ENCODE measurements at regions not wholly inside any gene's neighbourhood (a gene's known extent, or its start where the extent isn't known, plus 50 kb on each side); places are given as distances from the start of the nearest gene placed in this dataset.

GRCh38 chr13:55571237-55571867, 1569.4 kb upstream of the PRR20A start:
- TF ChIP-seq CTCF (IDR thresholded peaks at IDR 0.05): no peak
- TF ChIP-seq POLR2A (IDR thresholded peaks at IDR 0.05): no peak
- H3K27ac ChIP-seq: no peak overlapping the region
- H3K4me3 ChIP-seq: no peak overlapping the region
- DNase-seq (no peak), ATAC-seq (no peak)
- intact Hi-C loops (cut with DNase I): no loop called here
- no peaks in the 10 kb centered on the region for H3K4me1 ChIP-seq
- 16 to 21% (median 18%) methylated on average over 2 of the region's 2 CpGs for whole genome bisulfite sequencing, 4 donors
- H3K27me3 ChIP-seq: no peaks in the 10 kb centered on the region
- no peaks in the 10 kb centered on the region for H3K9me3 ChIP-seq
- H3K36me3 ChIP-seq: no peaks in the 10 kb centered on the region

GRCh38 chr13:55572408-55572807, 1568.3 kb upstream of the PRR20A start:
- no peaks in the 10 kb centered on the region for H3K36me3 ChIP-seq
- no peak overlapping the region for H3K4me3 ChIP-seq
- DNase-seq (no peak), ATAC-seq (no peak)
- H3K27me3 ChIP-seq: no peaks in the 10 kb centered on the region
- intact Hi-C loops (cut with DNase I): no loop called here
- H3K9me3 ChIP-seq: no peaks in the 10 kb centered on the region
- TF ChIP-seq POLR2A (IDR thresholded peaks at IDR 0.05) (no peak), CTCF (IDR thresholded peaks at IDR 0.05) (no peak)
- no peak overlapping the region for H3K27ac ChIP-seq
- H3K4me1 ChIP-seq: no peaks in the 10 kb centered on the region

GRCh38 chr13:55572862-55573261, 1567.9 kb upstream of the PRR20A start:
- no peak overlapping the region for H3K4me3 ChIP-seq
- H3K4me1 ChIP-seq: no peaks in the 10 kb centered on the region
- WGBS, 4 donors: 35 to 44% (median 41%) methylated on average over 2 of the region's 2 CpGs
- ATAC-seq: no peak
- H3K27ac ChIP-seq: no peak overlapping the region
- intact Hi-C loops (cut with DNase I): no loop called here
- H3K27me3 ChIP-seq: no peaks in the 10 kb centered on the region
- H3K9me3 ChIP-seq: no peaks in the 10 kb centered on the region
- no peak for TF ChIP-seq POLR2A (IDR thresholded peaks at IDR 0.05)
- no peak for TF ChIP-seq CTCF (IDR thresholded peaks at IDR 0.05)
- no peaks in the 10 kb centered on the region for H3K36me3 ChIP-seq
- no peak for DNase-seq

GRCh38 chr13:55573565-55573964, 1567.2 kb upstream of the PRR20A start:
- DNase-seq (no peak), ATAC-seq (no peak)
- Histone ChIP-seq H3K27ac (no peak overlapping the region), H3K27me3 (no peaks in the 10 kb centered on the region), H3K9me3 (no peaks in the 10 kb centered on the region), H3K4me1 (no peaks in the 10 kb centered on the region), H3K4me3 (no peak overlapping the region), H3K36me3 (no peaks in the 10 kb centered on the region)
- intact Hi-C loops (cut with DNase I): no loop called here
- TF ChIP-seq CTCF (IDR thresholded peaks at IDR 0.05): no peak
- no peak for TF ChIP-seq POLR2A (IDR thresholded peaks at IDR 0.05)

All from heart left ventricle (tissue), 16 donors.